IMR-90 (cell line): ENCODE measurements at regions not wholly inside any gene's neighbourhood (a gene's known extent, or its start where the extent isn't known, plus 50 kb on each side); places are given as distances from the start of the nearest gene placed in this dataset.
A peak's percentile ranks its signal among the peaks of the same experiment; 100 is the strongest.

Experiments used
- ATAC-seq: fragments of 200-7000 bp; cut with Tn5 transposase; 2 replicates; pipeline ENCODE4 v1.9.1; 2020; ENCODE audit warnings: low read depth, mild to moderate bottlenecking, moderate library complexity
- BruUV-seq: library from RNA; stranded (reverse); fragments of 400-500 nt; replicated peaks from 2 replicates; lab custom pipeline; 2021; lab: Mats Ljungman, UMichigan
- CTCF ChIA-PET: fragments of 300-600 bp; formaldehyde crosslinking; extraction: SDS; loops from one replicate; lab custom pipeline; 2021; ENCODE audit warnings: antibody characterized with exemption; lab: Yijun Ruan, JAX
- POLR2A ChIA-PET: fragments of 300-600 bp; sonication (Branson Sonifier 250); formaldehyde crosslinking; loops from one replicate; lab custom pipeline; 2022; ENCODE audit warnings: antibody characterized with exemption; ENCODE audit not compliant: unreplicated experiment; lab: Charles Lee
- DNase-seq: peaks from one replicate; pipeline ENCODE4 v3.0.0; 2013
- H2AFZ ChIP-seq: replicated peaks from 2 replicates; pipeline ENCODE3; 2013; ENCODE audit warnings: low read length, mild to moderate bottlenecking; ENCODE audit not compliant: poor library complexity
- H2AK5ac ChIP-seq: 2 replicates; pipeline ENCODE4 v1.6.1; 2013; ENCODE audit warnings: low read depth, low read length, inconsistent platforms
- H2AK9ac ChIP-seq: replicated peaks from 2 replicates; pipeline ENCODE3; 2013; ENCODE audit warnings: mild to moderate bottlenecking, low read depth, low read length, moderate library complexity; ENCODE audit not compliant: poor library complexity
- H2BK120ac ChIP-seq: 2 replicates; pipeline ENCODE4 v1.6.1; 2013; ENCODE audit warnings: low read depth, low read length, inconsistent platforms
- H2BK15ac ChIP-seq: 3 replicates; pipeline ENCODE4 v1.6.1; 2013; ENCODE audit warnings: low read depth, low read length, inconsistent platforms
- H2BK20ac ChIP-seq: 2 replicates; pipeline ENCODE4 v1.6.1; 2013; ENCODE audit warnings: low read depth, mild to moderate bottlenecking, inconsistent platforms, low read length, moderate library complexity
- H2BK5ac ChIP-seq: 2 replicates; pipeline ENCODE4 v1.6.1; 2013; ENCODE audit warnings: mild to moderate bottlenecking, low read depth, low read length, inconsistent platforms; ENCODE audit not compliant: poor library complexity, severe bottlenecking
- H3K14ac ChIP-seq: replicated peaks from 2 replicates; pipeline ENCODE4 v1.6.1; 2013; ENCODE audit warnings: low read depth, low read length, inconsistent platforms
- H3K18ac ChIP-seq: 2 replicates; pipeline ENCODE4 v1.6.1; 2013; ENCODE audit warnings: low read depth, low read length, control low read depth
- H3K23ac ChIP-seq: 2 replicates; pipeline ENCODE4 v1.6.1; 2013; ENCODE audit warnings: low read depth, low read length, inconsistent platforms
- H3K27ac ChIP-seq: 2 replicates; pipeline ENCODE4 v1.5.1; 2013; ENCODE audit warnings: mild to moderate bottlenecking, control low read depth, low read length; ENCODE audit not compliant: insufficient read depth
- H3K27me3 ChIP-seq: 2 replicates; pipeline ENCODE4 v1.6.1; 2013; ENCODE audit warnings: low read length; ENCODE audit not compliant: control insufficient read depth, insufficient read depth
- H3K36me3 ChIP-seq: 2 replicates; pipeline ENCODE4 v1.6.1; 2013; ENCODE audit warnings: low read length, mixed read lengths; ENCODE audit not compliant: control insufficient read depth, insufficient read depth
- H3K4ac ChIP-seq: 2 replicates; pipeline ENCODE4 v1.6.1; 2013; ENCODE audit warnings: low read depth, low read length, inconsistent platforms
- H3K4me1 ChIP-seq: 2 replicates; pipeline ENCODE4 v1.6.1; 2013; ENCODE audit warnings: low read length, mixed read lengths; ENCODE audit not compliant: control insufficient read depth, insufficient read depth
- H3K4me2 ChIP-seq: 2 replicates; pipeline ENCODE4 v1.6.1; 2013; ENCODE audit warnings: low read depth, mild to moderate bottlenecking, control low read depth, low read length, moderate library complexity
- H3K4me3 ChIP-seq: 2 replicates; pipeline ENCODE4 v1.5.1; 2013; ENCODE audit warnings: low read depth, mild to moderate bottlenecking, control low read depth, low read length, moderate library complexity; ENCODE audit not compliant: insufficient read depth
- H3K56ac ChIP-seq: 2 replicates; pipeline ENCODE4 v1.6.1; 2013; ENCODE audit warnings: low read length, inconsistent platforms; ENCODE audit not compliant: insufficient read depth; ENCODE audit errors: extremely low read depth
- H3K79me1 ChIP-seq, 2 experiments: 2 replicates each; pipeline ENCODE4 v1.6.1; 2013; ENCODE audit warnings: low read length in 2 of 2, inconsistent platforms in 1 of 2, low read depth in 1 of 2
- H3K9ac ChIP-seq: 2 replicates; pipeline ENCODE4 v1.6.1; 2013; ENCODE audit warnings: low read depth, low read length, control low read depth
- H3K9me1 ChIP-seq: 2 replicates; pipeline ENCODE4 v1.6.1; 2013; ENCODE audit warnings: low read length, inconsistent platforms; ENCODE audit not compliant: insufficient read depth
- H3K9me3 ChIP-seq: 2 replicates; pipeline ENCODE4 v1.6.1; 2013; ENCODE audit warnings: low read length; ENCODE audit not compliant: control insufficient read depth, insufficient read depth
- H4K20me1 ChIP-seq: 2 replicates; pipeline ENCODE4 v1.6.1; 2013; ENCODE audit warnings: low read length, inconsistent platforms; ENCODE audit not compliant: insufficient read depth
- H4K5ac ChIP-seq: 2 replicates; pipeline ENCODE4 v1.6.1; 2013; ENCODE audit warnings: mild to moderate bottlenecking, low read depth, low read length, control low read depth
- H4K8ac ChIP-seq, 2 experiments: 2 replicates each; pipeline ENCODE4 v1.6.1; 2013; ENCODE audit warnings: low read depth in 2 of 2, low read length in 2 of 2, control low read depth in 1 of 2, inconsistent platforms in 1 of 2
- H4K91ac ChIP-seq: 2 replicates; pipeline ENCODE4 v1.6.1; 2013; ENCODE audit warnings: low read depth, low read length, inconsistent platforms; ENCODE audit not compliant: insufficient read depth
- CEBPB ChIP-seq: IDR thresholded peaks from 2 replicates; pipeline ENCODE4 v1.6.1; 2012; ENCODE audit warnings: low read depth, low read length, improper control_type of control experiment
- POLR2A ChIP-seq: IDR thresholded peaks from 2 replicates; pipeline ENCODE4 v1.6.1; 2012; ENCODE audit warnings: mild to moderate bottlenecking, low read depth, low read length
- RFX5 ChIP-seq: IDR thresholded peaks from 2 replicates; pipeline ENCODE4 v1.8.0; 2012; ENCODE audit warnings: low read depth, mild to moderate bottlenecking, low read length, moderate library complexity
- dilution Hi-C: fragments of 300-500 bp; cut with HindIII; formaldehyde crosslinking; loops from one replicate; pipeline ENCODE4 v1.14.3; 2018; ENCODE audit warnings: low sequenced_read_pairs; ENCODE audit not compliant: unreplicated experiment
- in situ Hi-C: fragments of 300-500 bp; cut with MboI; formaldehyde crosslinking; loops from 3 replicates; pipeline ENCODE4 v1.14.3; 2019; ENCODE audit warnings: low sequenced_read_pairs, inconsistent platforms, mixed read lengths
- intact Hi-C: fragments of 100-400 bp; cut with micrococcal nuclease; formaldehyde crosslinking; loops from 2 replicates; pipeline ENCODE4 v1.10.0; 2022
- TF ChIP-seq, protein P1 (sequence below): fragments of 150-350 bp; IDR thresholded peaks from 2 replicates; pipeline ENCODE4 v1.6.1; 2017; ENCODE audit warnings: mild to moderate bottlenecking, antibody characterized with exemption, low read length, low read depth

DNA sequence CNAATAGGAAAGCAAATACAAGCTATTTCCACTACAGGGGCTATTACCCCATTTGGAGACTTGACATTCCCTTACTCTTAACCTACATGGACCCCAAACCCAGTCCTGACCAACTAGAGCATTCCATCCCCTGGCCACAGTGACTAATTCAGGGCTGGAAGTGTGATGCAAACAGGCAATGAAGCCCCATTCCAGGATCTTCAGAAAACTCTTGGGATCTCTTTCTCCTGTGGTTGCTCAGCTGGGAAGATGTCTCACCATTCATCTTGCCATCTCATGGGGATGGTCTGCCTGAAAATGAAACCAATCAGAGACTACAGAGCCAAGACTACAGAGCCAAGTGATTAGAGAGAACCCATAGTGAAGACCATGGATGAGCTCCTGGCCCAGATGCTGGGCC lies 206.2 kb downstream of the ZNF365 start:
- peak overlapping the region; percentile 37 for H2AK9ac ChIP-seq
- H3K4ac ChIP-seq = peak overlapping the region; percentile 90
- H3K14ac ChIP-seq = peak overlapping the region; percentile 84
- in situ Hi-C loops (loop anchor here (25.0 kb wide), 1 partner anchor 543 kb away; no protein-coding TSS in a partner anchor), dilution Hi-C loops (no loop called here), intact Hi-C loops (no loop called here)
- peaks cover 16% of the 10 kb centered on the region for H3K9me1 ChIP-seq
- no peak for ATAC-seq
- no peaks in the 10 kb centered on the region for H3K9me3 ChIP-seq
- H3K4me1 ChIP-seq = peaks cover 31% of the 10 kb centered on the region
- CTCF ChIA-PET = no interaction called here
- H3K18ac ChIP-seq = peak overlapping the region; percentile 97; the same call in 1 of the 2 replicates
- no peaks in the 10 kb centered on the region for H3K36me3 ChIP-seq
- peak; percentile 41 for DNase-seq
- H3K4me3 ChIP-seq = no peak overlapping the region
- POLR2A ChIA-PET = no interaction called here
- H2BK20ac ChIP-seq = peak overlapping the region; percentile 27
- peak overlapping the region; percentile 58; the same call in 2 of the 3 replicates for H2BK15ac ChIP-seq
- no TSS peak for BruUV-seq
- no peak overlapping the region for H2AK5ac ChIP-seq
- no peak overlapping the region for H3K4me2 ChIP-seq
- H4K20me1 ChIP-seq = no peaks in the 10 kb centered on the region
- H4K8ac ChIP-seq = peak overlapping the region in 1 of 2 experiments; percentile 29; a peak in 2 of 4 replicates
- peak overlapping the region; percentile 87 for H4K91ac ChIP-seq
- H4K5ac ChIP-seq = peak overlapping the region; percentile 60; the same call in 1 of the 2 replicates
- no peaks in the 10 kb centered on the region for H3K79me1 ChIP-seq
- H2AFZ ChIP-seq = no peak overlapping the region
- H3K23ac ChIP-seq = 0 out of 2 replicates have a peak overlapping the region, but pooled peaks have one; percentile 15
- no peak overlapping the region for H3K9ac ChIP-seq
- H2BK5ac ChIP-seq = peak overlapping the region; percentile 96
- peak overlapping the region; percentile 94 for H2BK120ac ChIP-seq
- H3K56ac ChIP-seq = no peak overlapping the region
- no peaks in the 10 kb centered on the region for H3K27me3 ChIP-seq
- no peak overlapping the region for H3K27ac ChIP-seq
- TF ChIP-seq, protein P1, sequence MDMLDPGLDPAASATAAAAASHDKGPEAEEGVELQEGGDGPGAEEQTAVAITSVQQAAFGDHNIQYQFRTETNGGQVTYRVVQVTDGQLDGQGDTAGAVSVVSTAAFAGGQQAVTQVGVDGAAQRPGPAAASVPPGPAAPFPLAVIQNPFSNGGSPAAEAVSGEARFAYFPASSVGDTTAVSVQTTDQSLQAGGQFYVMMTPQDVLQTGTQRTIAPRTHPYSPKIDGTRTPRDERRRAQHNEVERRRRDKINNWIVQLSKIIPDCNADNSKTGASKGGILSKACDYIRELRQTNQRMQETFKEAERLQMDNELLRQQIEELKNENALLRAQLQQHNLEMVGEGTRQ = no peak
- TF ChIP-seq CEBPB (peak; percentile 67), RFX5 (no peak), POLR2A (no peak)
